H9 (cell line): ENCODE measurements at regions not wholly inside any gene's neighbourhood (a gene's known extent, or its start where the extent isn't known, plus 50 kb on each side); places are given as distances from the start of the nearest gene placed in this dataset.

Experiments used
- DNase-seq: peaks from one replicate; pipeline ENCODE4 v3.0.0-alpha.2; 2017
- H2AFZ ChIP-seq: one replicate; pipeline ENCODE4 v1.6.1; 2013; ENCODE audit warnings: mild to moderate bottlenecking, low read length, control low read depth, moderate library complexity
- H2AK5ac ChIP-seq: 2 replicates; pipeline ENCODE4 v1.6.1; 2013; ENCODE audit warnings: low read length, control low read depth, mixed read lengths; ENCODE audit not compliant: insufficient read length
- H2BK120ac ChIP-seq: one replicate; pipeline ENCODE4 v1.6.1; 2013; ENCODE audit warnings: low read depth, mild to moderate bottlenecking, low read length, control low read depth, inconsistent platforms; ENCODE audit not compliant: poor library complexity, severe bottlenecking
- H2BK12ac ChIP-seq: 2 replicates; pipeline ENCODE4 v1.6.1; 2013; ENCODE audit warnings: low read length, control low read depth, mixed read lengths, low read depth; ENCODE audit not compliant: insufficient read length
- H2BK15ac ChIP-seq: 2 replicates; pipeline ENCODE4 v1.6.1; 2013; ENCODE audit warnings: low read depth, low read length, control low read depth
- H2BK20ac ChIP-seq: one replicate; pipeline ENCODE4 v1.6.1; 2013; ENCODE audit warnings: low read depth, mild to moderate bottlenecking, low read length, control low read depth, inconsistent platforms; ENCODE audit not compliant: poor library complexity, severe bottlenecking
- H2BK5ac ChIP-seq: 2 replicates; pipeline ENCODE4 v1.6.1; 2013; ENCODE audit warnings: low read length, control low read depth, mixed read lengths; ENCODE audit not compliant: insufficient read length
- H3K14ac ChIP-seq: 2 replicates; pipeline ENCODE4 v1.6.1; 2013; ENCODE audit warnings: low read length, control low read depth; ENCODE audit not compliant: insufficient read depth
- H3K18ac ChIP-seq: 2 replicates; pipeline ENCODE4 v1.6.1; 2013; ENCODE audit warnings: low read depth, mild to moderate bottlenecking, mixed read lengths, low read length, control low read depth; ENCODE audit not compliant: insufficient read length
- H3K23ac ChIP-seq: 2 replicates; pipeline ENCODE4 v1.6.1; 2013; ENCODE audit warnings: low read length, control low read depth, mixed read lengths, low read depth; ENCODE audit not compliant: insufficient read length
- H3K23me2 ChIP-seq: 2 replicates; pipeline ENCODE4 v1.6.1; 2013; ENCODE audit warnings: low read depth, mild to moderate bottlenecking, mixed read lengths, low read length, control low read depth; ENCODE audit not compliant: insufficient read length, poor library complexity, severe bottlenecking
- H3K27ac ChIP-seq: 2 replicates; pipeline ENCODE4 v1.5.1; 2013; ENCODE audit warnings: low read length, control low read depth, mixed read lengths, low read depth; ENCODE audit not compliant: insufficient read length
- H3K27me3 ChIP-seq: 2 replicates; pipeline ENCODE4 v1.6.1; 2013; ENCODE audit warnings: low read length, control low read depth, inconsistent platforms; ENCODE audit not compliant: insufficient read depth
- H3K4ac ChIP-seq: 2 replicates; pipeline ENCODE4 v1.6.1; 2013; ENCODE audit warnings: low read depth, mild to moderate bottlenecking, control low read depth, inconsistent platforms, low read length, moderate library complexity
- H3K4me1 ChIP-seq: 2 replicates; pipeline ENCODE4 v1.6.1; 2013; ENCODE audit warnings: low read length, control low read depth, inconsistent platforms; ENCODE audit not compliant: insufficient read depth
- H3K4me2 ChIP-seq: 2 replicates; pipeline ENCODE4 v1.6.1; 2013; ENCODE audit warnings: low read length, control low read depth, mixed read lengths; ENCODE audit not compliant: insufficient read length, insufficient read depth
- H3K56ac ChIP-seq: 2 replicates; pipeline ENCODE4 v1.6.1; 2013; ENCODE audit warnings: low read depth, mild to moderate bottlenecking, mixed read lengths, low read length, control low read depth; ENCODE audit not compliant: insufficient read length
- H3K79me1 ChIP-seq: 2 replicates; pipeline ENCODE4 v1.6.1; 2013; ENCODE audit warnings: low read depth, mild to moderate bottlenecking, moderate library complexity, low read length, control low read depth, inconsistent platforms; ENCODE audit not compliant: insufficient read depth, poor library complexity, severe bottlenecking
- H3K79me2 ChIP-seq: 2 replicates; pipeline ENCODE4 v1.6.1; 2013; ENCODE audit warnings: low read length, control low read depth, inconsistent platforms; ENCODE audit not compliant: insufficient read depth
- H3K9ac ChIP-seq: 2 replicates; pipeline ENCODE4 v1.6.1; 2013; ENCODE audit warnings: low read length, control low read depth, mixed read lengths; ENCODE audit not compliant: insufficient read length; ENCODE audit errors: extremely low read depth
- H3K9me3 ChIP-seq: one replicate; pipeline ENCODE4 v1.6.1; 2013; ENCODE audit warnings: low read depth, low read length, inconsistent platforms; ENCODE audit not compliant: control insufficient read depth
- H3T11ph ChIP-seq: one replicate; pipeline ENCODE4 v1.6.1; 2013; ENCODE audit warnings: mild to moderate bottlenecking, low read length, control low read depth, inconsistent platforms
- H4K20me1 ChIP-seq: one replicate; pipeline ENCODE4 v1.6.1; 2013; ENCODE audit not compliant: control insufficient read depth, insufficient read length, insufficient read depth
- H4K5ac ChIP-seq: 2 replicates; pipeline ENCODE4 v1.6.1; 2013; ENCODE audit warnings: low read depth, mild to moderate bottlenecking, mixed read lengths, low read length, control low read depth; ENCODE audit not compliant: insufficient read length
- H4K8ac ChIP-seq: replicated peaks from 2 replicates; pipeline ENCODE4 v1.6.1; 2013; ENCODE audit warnings: low read length, control low read depth, mixed read lengths, low read depth; ENCODE audit not compliant: insufficient read length
- H4K91ac ChIP-seq: 2 replicates; pipeline ENCODE4 v1.6.1; 2013; ENCODE audit warnings: low read depth, mild to moderate bottlenecking, moderate library complexity, mixed read lengths, low read length, control low read depth; ENCODE audit not compliant: insufficient read length
- H3K27ac Mint-ChIP-seq, 3 experiments: 2 replicates in 2 of 3; 3 replicates in 1 of 3; pipeline ENCODE4 v1.8.0; 2020 to 2021; ENCODE audit warnings: mixed read lengths in 3 of 3, mild to moderate bottlenecking in 1 of 3, moderate library complexity in 1 of 3
- H3K27me3 Mint-ChIP-seq: 2 replicates; pipeline ENCODE4 v1.8.0; 2021; ENCODE audit warnings: low read depth, mild to moderate bottlenecking, moderate library complexity, mixed read lengths
- H3K36me3 Mint-ChIP-seq, 3 experiments: 2 replicates in 2 of 3; 3 replicates in 1 of 3; pipeline ENCODE4 v1.8.0; 2020 to 2021; ENCODE audit warnings: low read depth in 3 of 3, mixed read lengths in 3 of 3; ENCODE audit not compliant: insufficient read depth in 1 of 3
- H3K4me1 Mint-ChIP-seq, 2 experiments: 2 replicates each; pipeline ENCODE4 v1.8.0; 2020; ENCODE audit warnings: mixed read lengths in 2 of 2
- H3K4me3 Mint-ChIP-seq, 2 experiments: 2 replicates in 1 of 2; 3 replicates in 1 of 2; pipeline ENCODE4 v1.8.0; 2020 to 2021; ENCODE audit warnings: mild to moderate bottlenecking in 2 of 2, mixed read lengths in 2 of 2, moderate library complexity in 1 of 2
- H3K9me3 Mint-ChIP-seq, 2 experiments: 2 replicates in 1 of 2; 3 replicates in 1 of 2; pipeline ENCODE4 v1.8.0; 2020; ENCODE audit warnings: mild to moderate bottlenecking in 2 of 2, mixed read lengths in 2 of 2, moderate library complexity in 1 of 2
- WGBS: extraction: QIAGEN DNeasy Blood & Tissue Kit; methylation state at CpG from one replicate; pipeline ENCODE4 v1.1.7; 2013; ENCODE audit warnings: missing lambda C conversion rate, low lambda C conversion rate, mixed read lengths; ENCODE audit not compliant: insufficient read length; ENCODE audit errors: extremely low coverage; 5-methylcytosine and 5-hydroxymethylcytosine counted together
- TF ChIP-seq, protein P1 (sequence below): fragments of 200-600 bp; sonication (generic); conservative IDR thresholded peaks from 3 replicates; pipeline ENCODE4 v1.8.0; 2021; ENCODE audit warnings: antibody characterized with exemption, mild to moderate bottlenecking

DNA sequence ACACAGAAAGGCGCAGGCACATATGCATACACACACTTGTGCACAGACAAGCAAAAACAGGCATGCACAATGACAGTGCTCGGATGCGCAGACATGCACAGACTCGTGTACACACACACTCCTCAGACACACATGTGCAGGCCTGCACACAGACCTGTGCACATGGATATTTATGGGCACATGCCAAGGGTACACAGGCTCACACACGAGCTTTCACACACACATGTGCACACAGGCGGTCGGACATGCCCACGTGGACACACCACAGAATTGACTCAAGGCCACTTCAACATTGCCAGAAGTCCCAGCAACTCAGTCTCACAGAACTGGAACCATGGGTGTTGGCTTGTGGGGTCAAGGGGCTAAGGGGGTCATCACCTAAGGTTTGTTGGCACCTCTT is 206.8 kb downstream of the URI1 start:
- WGBS, result no CpG with 5 or more reads among the region's 8 CpGs
- H3K27ac Mint-ChIP-seq, result no peak overlapping the region
- H2BK12ac ChIP-seq, result no peak overlapping the region

More for the DNA sequence above, 206.8 kb downstream of the URI1 start:
- H2AK5ac ChIP-seq, result no peak overlapping the region
- Mint-ChIP-seq H3K4me1 (peaks cover 4 to 8% of the 10 kb centered on the region in 2 experiments; a peak in 3 of 4 replicates), H3K36me3 (no peaks in the 10 kb centered on the region), H3K9me3 (no peaks in the 10 kb centered on the region), H3K4me3 (no peak overlapping the region), H3K27me3 (no peaks in the 10 kb centered on the region)
- H3K9ac ChIP-seq, result no peak overlapping the region
- no peak overlapping the region for H2BK120ac ChIP-seq
- H2AFZ ChIP-seq, result no peak overlapping the region
- no peak overlapping the region for H3K27ac ChIP-seq
- H3K27me3 ChIP-seq, result no peaks in the 10 kb centered on the region
- H4K20me1 ChIP-seq, result no peaks in the 10 kb centered on the region
- H2BK20ac ChIP-seq, result no peak overlapping the region
- no peak overlapping the region for H2BK5ac ChIP-seq
- H3K56ac ChIP-seq, result no peak overlapping the region
- no peaks in the 10 kb centered on the region for H3K9me3 ChIP-seq
- DNase-seq, result no peak
- no peaks in the 10 kb centered on the region for H3K79me1 ChIP-seq
- H3K14ac ChIP-seq, result no peak overlapping the region
- no peak overlapping the region for H4K91ac ChIP-seq
- H4K5ac ChIP-seq, result no peak overlapping the region
- H3K23ac ChIP-seq, result no peak overlapping the region
- H3K79me2 ChIP-seq, result no peaks in the 10 kb centered on the region
- H3K4me1 ChIP-seq, result no peaks in the 10 kb centered on the region
- H3K4ac ChIP-seq, result no peak overlapping the region
- no peak overlapping the region for H3K18ac ChIP-seq
- H4K8ac ChIP-seq, result no peak overlapping the region
- no peaks in the 10 kb centered on the region for H3K23me2 ChIP-seq
- TF ChIP-seq, protein P1, sequence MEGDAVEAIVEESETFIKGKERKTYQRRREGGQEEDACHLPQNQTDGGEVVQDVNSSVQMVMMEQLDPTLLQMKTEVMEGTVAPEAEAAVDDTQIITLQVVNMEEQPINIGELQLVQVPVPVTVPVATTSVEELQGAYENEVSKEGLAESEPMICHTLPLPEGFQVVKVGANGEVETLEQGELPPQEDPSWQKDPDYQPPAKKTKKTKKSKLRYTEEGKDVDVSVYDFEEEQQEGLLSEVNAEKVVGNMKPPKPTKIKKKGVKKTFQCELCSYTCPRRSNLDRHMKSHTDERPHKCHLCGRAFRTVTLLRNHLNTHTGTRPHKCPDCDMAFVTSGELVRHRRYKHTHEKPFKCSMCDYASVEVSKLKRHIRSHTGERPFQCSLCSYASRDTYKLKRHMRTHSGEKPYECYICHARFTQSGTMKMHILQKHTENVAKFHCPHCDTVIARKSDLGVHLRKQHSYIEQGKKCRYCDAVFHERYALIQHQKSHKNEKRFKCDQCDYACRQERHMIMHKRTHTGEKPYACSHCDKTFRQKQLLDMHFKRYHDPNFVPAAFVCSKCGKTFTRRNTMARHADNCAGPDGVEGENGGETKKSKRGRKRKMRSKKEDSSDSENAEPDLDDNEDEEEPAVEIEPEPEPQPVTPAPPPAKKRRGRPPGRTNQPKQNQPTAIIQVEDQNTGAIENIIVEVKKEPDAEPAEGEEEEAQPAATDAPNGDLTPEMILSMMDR, result no peak
- no peak overlapping the region for H3T11ph ChIP-seq
- H2BK15ac ChIP-seq, result no peak overlapping the region
- no peak overlapping the region for H3K4me2 ChIP-seq
